22Rv1 (cell line): ENCODE measurements at regions not wholly inside any gene's neighbourhood (a gene's known extent, or its start where the extent isn't known, plus 50 kb on each side); places are given as distances from the start of the nearest gene placed in this dataset.

Experiments used
- ZFX ChIP-seq: fragments of 450-650 bp; IDR thresholded peaks from 2 replicates; pipeline ENCODE4 v1.6.1; 2017; ENCODE audit warnings: antibody characterized with exemption, borderline replicate concordance
- TF ChIP-seq, protein P1 (sequence below): fragments of 450-650 bp; IDR thresholded peaks from 2 replicates; pipeline ENCODE4 v1.5.1; 2017; ENCODE audit warnings: mild to moderate bottlenecking

DNA sequence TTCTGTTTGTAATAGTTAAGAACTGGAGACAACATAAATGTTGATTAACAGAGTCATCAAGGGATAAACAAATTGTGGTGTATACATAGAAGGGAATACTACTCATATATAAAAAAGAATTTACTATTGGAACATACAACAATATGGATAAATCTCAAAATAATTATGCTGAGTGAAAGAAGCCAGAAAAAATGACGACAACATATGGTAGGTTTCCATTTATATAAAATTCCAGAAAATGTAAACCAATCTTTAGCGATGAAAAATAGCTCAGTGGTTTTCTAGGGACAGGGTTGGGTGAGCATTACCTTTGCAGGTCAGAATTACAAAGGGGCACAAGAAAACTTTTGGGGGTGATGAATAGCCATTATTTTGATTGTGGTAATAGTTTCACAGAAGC lies 431.6 kb downstream of the PTPRU start:
- TF ChIP-seq, protein P1, sequence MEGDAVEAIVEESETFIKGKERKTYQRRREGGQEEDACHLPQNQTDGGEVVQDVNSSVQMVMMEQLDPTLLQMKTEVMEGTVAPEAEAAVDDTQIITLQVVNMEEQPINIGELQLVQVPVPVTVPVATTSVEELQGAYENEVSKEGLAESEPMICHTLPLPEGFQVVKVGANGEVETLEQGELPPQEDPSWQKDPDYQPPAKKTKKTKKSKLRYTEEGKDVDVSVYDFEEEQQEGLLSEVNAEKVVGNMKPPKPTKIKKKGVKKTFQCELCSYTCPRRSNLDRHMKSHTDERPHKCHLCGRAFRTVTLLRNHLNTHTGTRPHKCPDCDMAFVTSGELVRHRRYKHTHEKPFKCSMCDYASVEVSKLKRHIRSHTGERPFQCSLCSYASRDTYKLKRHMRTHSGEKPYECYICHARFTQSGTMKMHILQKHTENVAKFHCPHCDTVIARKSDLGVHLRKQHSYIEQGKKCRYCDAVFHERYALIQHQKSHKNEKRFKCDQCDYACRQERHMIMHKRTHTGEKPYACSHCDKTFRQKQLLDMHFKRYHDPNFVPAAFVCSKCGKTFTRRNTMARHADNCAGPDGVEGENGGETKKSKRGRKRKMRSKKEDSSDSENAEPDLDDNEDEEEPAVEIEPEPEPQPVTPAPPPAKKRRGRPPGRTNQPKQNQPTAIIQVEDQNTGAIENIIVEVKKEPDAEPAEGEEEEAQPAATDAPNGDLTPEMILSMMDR = no peak
- no peak for TF ChIP-seq ZFX
